GM20000 (cell line): ENCODE measurements at regions not wholly inside any gene's neighbourhood (a gene's known extent, or its start where the extent isn't known, plus 50 kb on each side); places are given as distances from the start of the nearest gene placed in this dataset.

ENCODE experiments used
- DNase-seq: peaks from one replicate; pipeline ENCODE4 v3.0.0; 2012; ENCODE audit warnings: low spot score
- CTCF ChIP-seq: IDR thresholded peaks from 2 replicates; pipeline ENCODE4 v1.5.1; 2012; ENCODE audit warnings: mild to moderate bottlenecking, control low read depth; ENCODE audit errors: extremely low read depth, missing control alignments

GRCh38 chr17:13240851-13241250 is 223.0 kb upstream of the ELAC2 start:
- no peak for DNase-seq
- TF ChIP-seq CTCF = no peak

- DNase-seq = no peak
- no peak for TF ChIP-seq CTCF
Measured at GRCh38 chr17:13230350-13231264, 212.8 kb upstream of the ELAC2 start.

GRCh38 chr17:13228225-13228624 is 210.4 kb upstream of the ELAC2 start:
- no peak for TF ChIP-seq CTCF
- DNase-seq = no peak

GRCh38 chr17:13222975-13223374 is 205.1 kb upstream of the ELAC2 start:
- no peak for TF ChIP-seq CTCF
- no peak for DNase-seq

- DNase-seq = no peak
Measured at GRCh38 chr17:13212860-13213259, 195.0 kb upstream of the ELAC2 start.

GRCh38 chr17:13209081-13209480 is 191.3 kb upstream of the ELAC2 start:
- TF ChIP-seq CTCF = no peak
- DNase-seq = no peak

More at GRCh38 chr17:13212860-13213259, 195.0 kb upstream of the ELAC2 start:
- no peak for TF ChIP-seq CTCF

- DNase-seq = no peak
- TF ChIP-seq CTCF = no peak
Measured at GRCh38 chr17:13204607-13205237, 186.9 kb upstream of the ELAC2 start.
